SK-N-SH treated with all-trans-retinoic acid at 6 μM for 48 hours (cell line): ENCODE measurements at regions not wholly inside any gene's neighbourhood (a gene's known extent, or its start where the extent isn't known, plus 50 kb on each side); places are given as distances from the start of the nearest gene placed in this dataset.

Source experiments
- ARNTL ChIP-seq: fragments of 450-650 bp; formaldehyde crosslinking; IDR thresholded peaks from 2 replicates; pipeline ENCODE4 v1.5.0; 2020; ENCODE audit warnings: low read depth, mild to moderate bottlenecking, moderate library complexity, borderline replicate concordance
- SNAI2 ChIP-seq: fragments of 250-450 bp; sonication (Bioruptor Pico); IDR thresholded peaks from 2 replicates; pipeline ENCODE4 v1.5.0; 2020; ENCODE audit warnings: mild to moderate bottlenecking, moderate library complexity
- TOX ChIP-seq: fragments of 250-450 bp; sonication (Bioruptor Pico); IDR thresholded peaks from 2 replicates; pipeline ENCODE4 v1.8.0; 2021; ENCODE audit warnings: mild to moderate bottlenecking, moderate library complexity, borderline replicate concordance
- ZNF8 ChIP-seq: fragments of 450-650 bp; formaldehyde crosslinking; IDR thresholded peaks from 2 replicates; pipeline ENCODE4 v1.5.0; 2020; ENCODE audit warnings: mild to moderate bottlenecking, moderate library complexity

DNA sequence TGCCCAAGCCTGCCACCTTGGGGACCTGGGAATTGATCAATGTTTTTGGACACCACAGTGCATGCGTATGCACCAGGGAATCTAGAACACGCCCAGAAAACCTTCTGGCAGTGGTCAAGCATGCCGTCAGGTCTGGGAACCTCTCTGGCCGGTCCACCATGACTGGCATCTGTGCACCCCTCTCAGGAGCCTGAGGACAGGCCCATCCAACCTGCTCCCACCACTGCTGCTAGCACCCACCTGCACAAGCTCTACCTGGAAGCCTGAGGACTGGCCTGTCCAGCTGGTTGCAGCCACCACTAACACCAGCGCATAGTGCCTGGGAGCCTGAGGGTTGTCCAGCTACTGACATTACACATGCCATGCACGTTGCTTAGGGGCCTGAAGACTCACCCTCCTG lies 162.1 kb upstream of the GALNTL6 start:
- TF ChIP-seq TOX (CRISPR knock-in tag) (no peak), ARNTL (CRISPR knock-in tag) (no peak), ZNF8 (no peak), SNAI2 (CRISPR knock-in tag) (no peak)
